HEK293T (cell line): ENCODE measurements at regions not wholly inside any gene's neighbourhood (a gene's known extent, or its start where the extent isn't known, plus 50 kb on each side); places are given as distances from the start of the nearest gene placed in this dataset.
"Not testable (repeated sequence)": the region's sequence is repeated elsewhere in the genome, so short reads cannot be mapped to it uniquely, and the experiment has no call there.

Experiments used
- CTCF ChIA-PET: fragments of 350-600 bp; formaldehyde crosslinking; extraction: SDS; loops from one replicate; lab custom pipeline; 2021; ENCODE audit warnings: antibody characterized with exemption, inconsistent platforms; lab: Yijun Ruan, JAX
- POLR2A ChIA-PET: fragments of 350-600 bp; formaldehyde crosslinking; extraction: SDS; loops from one replicate; lab custom pipeline; 2020; ENCODE audit warnings: antibody characterized with exemption, inconsistent platforms; lab: Yijun Ruan, JAX
- DNase-seq: peaks from one replicate; pipeline ENCODE4 v3.0.0; 2012; ENCODE audit warnings: mixed read lengths; ENCODE audit errors: extremely low spot score
- ARNT ChIP-seq: fragments of 450-650 bp; IDR thresholded peaks from 2 replicates; pipeline ENCODE4 v1.6.1; 2017; ENCODE audit warnings: mild to moderate bottlenecking
- BHLHE40 ChIP-seq: fragments of 450-650 bp; IDR thresholded peaks from 2 replicates; pipeline ENCODE4 v1.6.1; 2016; ENCODE audit warnings: mild to moderate bottlenecking, moderate library complexity, borderline replicate concordance
- CTBP1 ChIP-seq: fragments of 450-650 bp; IDR thresholded peaks from 2 replicates; pipeline ENCODE4 v1.6.1; 2016; ENCODE audit warnings: borderline replicate concordance
- ELF4 ChIP-seq: fragments of 450-650 bp; IDR thresholded peaks from 2 replicates; pipeline ENCODE4 v1.6.1; 2017; ENCODE audit warnings: antibody characterized with exemption
- FOXA1 ChIP-seq: fragments of 450-650 bp; IDR thresholded peaks from 2 replicates; pipeline ENCODE4 v1.6.1; 2016; ENCODE audit warnings: mild to moderate bottlenecking
- FOXK2 ChIP-seq: fragments of 450-650 bp; IDR thresholded peaks from 2 replicates; pipeline ENCODE4 v1.6.1; 2016; ENCODE audit warnings: mild to moderate bottlenecking
- FOXM1 ChIP-seq: fragments of 450-650 bp; IDR thresholded peaks from 2 replicates; pipeline ENCODE4 v1.6.1; 2017; ENCODE audit warnings: mild to moderate bottlenecking, borderline replicate concordance
- HDGF ChIP-seq: fragments of 450-650 bp; IDR thresholded peaks from 2 replicates; pipeline ENCODE4 v1.6.1; 2017; ENCODE audit warnings: antibody characterized with exemption, borderline replicate concordance
- L3MBTL2 ChIP-seq: fragments of 450-650 bp; conservative IDR thresholded peaks from 2 replicates; pipeline ENCODE4 v1.6.1; 2016; ENCODE audit warnings: mild to moderate bottlenecking
- LEF1 ChIP-seq: fragments of 450-650 bp; IDR thresholded peaks from 2 replicates; pipeline ENCODE4 v1.6.1; 2017; ENCODE audit warnings: mild to moderate bottlenecking, borderline replicate concordance
- NFRKB ChIP-seq: fragments of 450-650 bp; IDR thresholded peaks from 2 replicates; pipeline ENCODE4 v1.6.1; 2016; ENCODE audit warnings: mild to moderate bottlenecking, moderate library complexity
- PKNOX1 ChIP-seq: fragments of 450-650 bp; IDR thresholded peaks from 2 replicates; pipeline ENCODE4 v1.6.1; 2016
- SP1 ChIP-seq: fragments of 450-650 bp; IDR thresholded peaks from 2 replicates; pipeline ENCODE4 v1.6.1; 2017
- SUZ12 ChIP-seq: fragments of 450-650 bp; IDR thresholded peaks from 2 replicates; pipeline ENCODE4 v1.6.1; 2016; ENCODE audit warnings: mild to moderate bottlenecking
- TARDBP ChIP-seq: fragments of 450-650 bp; IDR thresholded peaks from 2 replicates; pipeline ENCODE4 v1.6.1; 2016
- ZNF384 ChIP-seq: fragments of 450-650 bp; IDR thresholded peaks from 2 replicates; pipeline ENCODE4 v1.6.1; 2016

GRCh38 chr7:115293628-115294240 lies 371.8 kb downstream of the MDFIC start:
- ChIA-PET CTCF (no interaction called here), POLR2A (no interaction called here)
- DNase-seq: no peak
- no peak for TF ChIP-seq PKNOX1
- TF ChIP-seq ELF4: no peak
- TF ChIP-seq FOXA1: no peak
- TF ChIP-seq SP1: no peak
- TF ChIP-seq LEF1: no peak
- TF ChIP-seq SUZ12: no peak
- no peak for TF ChIP-seq BHLHE40
- TF ChIP-seq L3MBTL2: no peak
- no peak for TF ChIP-seq HDGF
- no peak for TF ChIP-seq NFRKB

GRCh38 chr7:115292381-115292780 lies 370.5 kb downstream of the MDFIC start:
- TF ChIP-seq TARDBP: no peak
- TF ChIP-seq BHLHE40: no peak
- no peak for TF ChIP-seq SP1
- no peak for TF ChIP-seq FOXA1
- no peak for TF ChIP-seq ELF4
- TF ChIP-seq FOXM1: no peak
- no peak for TF ChIP-seq ARNT
- TF ChIP-seq ZNF384: no peak
- TF ChIP-seq FOXK2: no peak
- TF ChIP-seq CTBP1: no peak
- no peak for TF ChIP-seq HDGF
- TF ChIP-seq SUZ12: no peak
- no peak for TF ChIP-seq L3MBTL2
- TF ChIP-seq NFRKB: no peak
- POLR2A ChIA-PET: no interaction called here
- DNase-seq: no peak
- CTCF ChIA-PET: no interaction called here

- DNase-seq: no peak
- CTCF ChIA-PET: no interaction called here
- POLR2A ChIA-PET: no interaction called here
- TF ChIP-seq FOXM1 (no peak), ELF4 (no peak), NFRKB (no peak), LEF1 (no peak), TARDBP (no peak), ZNF384 (no peak), SUZ12 (no peak), SP1 (no peak), ARNT (no peak), BHLHE40 (no peak)
Measured at GRCh38 chr7:115289971-115290370, 368.1 kb downstream of the MDFIC start.

- TF ChIP-seq SUZ12 (no peak), FOXM1 (no peak), CTBP1 (no peak), ELF4 (no peak)
- CTCF ChIA-PET: no interaction called here
- POLR2A ChIA-PET: no interaction called here
- DNase-seq: no peak
Measured at GRCh38 chr7:115276791-115277190, 354.9 kb downstream of the MDFIC start.

GRCh38 chr7:115273855-115274254 lies 352.0 kb downstream of the MDFIC start:
- DNase-seq, CTCF ChIA-PET, POLR2A ChIA-PET: not testable (repeated sequence)

GRCh38 chr7:115273139-115273772 lies 351.4 kb downstream of the MDFIC start:
- POLR2A ChIA-PET: no interaction called here
- CTCF ChIA-PET: interaction anchor here (0.7 kb wide), 1 partner anchor 407 kb away, joined by 3 read pairs; no protein-coding TSS in a partner anchor
- TF ChIP-seq TARDBP (no peak), L3MBTL2 (no peak), CTBP1 (no peak), ARNT (no peak)
- no peak for DNase-seq

GRCh38 chr7:115271332-115272235 lies 349.7 kb downstream of the MDFIC start:
- ChIA-PET CTCF (no interaction called here), POLR2A (no interaction called here)
- no peak for DNase-seq
- TF ChIP-seq PKNOX1: no peak
- no peak for TF ChIP-seq L3MBTL2
- no peak for TF ChIP-seq BHLHE40
- no peak for TF ChIP-seq NFRKB
- no peak for TF ChIP-seq ARNT
- no peak for TF ChIP-seq TARDBP
- TF ChIP-seq ELF4: no peak
- no peak for TF ChIP-seq FOXM1
